ENCODE measurements at regions not wholly inside any gene's neighbourhood (a gene's known extent, or its start where the extent isn't known, plus 50 kb on each side); places are given as distances from the start of the nearest gene placed in this dataset.
A peak's percentile ranks its signal among the peaks of the same experiment; 100 is the strongest.

DNA sequence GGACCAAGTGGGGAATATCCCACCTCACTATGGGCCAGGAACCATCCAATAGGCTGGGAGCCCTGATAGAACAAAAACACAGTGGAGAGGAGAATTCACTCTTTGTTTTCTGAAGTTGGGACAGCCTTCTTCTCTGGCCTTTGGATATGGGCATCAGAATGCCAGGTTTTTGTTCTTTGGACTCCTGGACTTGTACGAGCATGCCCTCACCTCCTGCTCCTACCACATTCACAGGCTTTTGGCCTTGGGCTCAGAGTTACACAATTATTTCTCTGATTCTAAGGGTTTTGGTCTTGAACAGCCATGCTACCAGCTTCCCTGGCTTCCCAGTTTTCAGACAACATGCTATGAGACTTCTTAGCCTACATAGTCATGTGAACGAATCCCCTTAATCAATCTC is 732.9 kb upstream of the VRK2 start:
- Histone ChIP-seq H3K27ac (ENCODE audit: low read depth, low read length) (no peak overlapping the region), H3K36me3 (ENCODE audit: insufficient read depth, low read length) (no peaks in the 10 kb centered on the region), H2AFZ (ENCODE audit: low read length, unreplicated experiment) (no peak overlapping the region)

DNA sequence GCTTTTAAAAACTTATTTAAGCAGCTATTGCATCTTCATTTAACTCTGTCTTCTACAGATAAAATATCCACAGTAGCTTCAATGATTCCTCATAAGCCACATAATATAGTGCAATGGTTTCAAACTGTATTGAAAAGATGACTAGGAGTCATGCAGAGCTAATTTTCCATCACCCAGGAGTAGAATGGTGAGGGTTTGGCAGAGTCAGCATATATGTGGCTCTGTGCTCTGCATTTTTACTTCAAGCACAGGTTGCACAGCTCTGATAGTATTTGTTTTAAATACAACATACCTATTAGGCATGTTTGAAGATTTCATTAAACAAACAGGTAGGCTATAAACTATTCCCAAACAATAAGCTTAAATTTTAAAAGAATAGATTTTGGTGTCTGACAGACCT is 731.9 kb upstream of the VRK2 start:
- H3K4me1 ChIP-seq (ENCODE audit: control insufficient read depth, insufficient read depth, low read length, unreplicated experiment), result no peaks in the 10 kb centered on the region
- no peaks in the 10 kb centered on the region for H3K27me3 ChIP-seq (ENCODE audit: insufficient read depth, low read length)
- no peaks in the 10 kb centered on the region for H3K79me2 ChIP-seq (ENCODE audit: control insufficient read depth, insufficient read depth, low read length, unreplicated experiment)
- no peaks in the 10 kb centered on the region for H3K36me3 ChIP-seq (ENCODE audit: insufficient read depth, low read length)
- no peak overlapping the region for H2AFZ ChIP-seq (ENCODE audit: low read length, unreplicated experiment)
- no peak overlapping the region for H3K4me3 ChIP-seq (ENCODE audit: low read depth, low read length)
- H3K27ac ChIP-seq (ENCODE audit: low read depth, low read length), result no peak overlapping the region

More for the DNA sequence above, 732.9 kb upstream of the VRK2 start:
- H3K27me3 ChIP-seq (ENCODE audit: insufficient read depth, low read length), result no peaks in the 10 kb centered on the region
- no peaks in the 10 kb centered on the region for H3K4me1 ChIP-seq (ENCODE audit: control insufficient read depth, insufficient read depth, low read length, unreplicated experiment)
- no peaks in the 10 kb centered on the region for H3K79me2 ChIP-seq (ENCODE audit: control insufficient read depth, insufficient read depth, low read length, unreplicated experiment)
- H3K4me3 ChIP-seq (ENCODE audit: low read depth, low read length), result no peak overlapping the region

DNA sequence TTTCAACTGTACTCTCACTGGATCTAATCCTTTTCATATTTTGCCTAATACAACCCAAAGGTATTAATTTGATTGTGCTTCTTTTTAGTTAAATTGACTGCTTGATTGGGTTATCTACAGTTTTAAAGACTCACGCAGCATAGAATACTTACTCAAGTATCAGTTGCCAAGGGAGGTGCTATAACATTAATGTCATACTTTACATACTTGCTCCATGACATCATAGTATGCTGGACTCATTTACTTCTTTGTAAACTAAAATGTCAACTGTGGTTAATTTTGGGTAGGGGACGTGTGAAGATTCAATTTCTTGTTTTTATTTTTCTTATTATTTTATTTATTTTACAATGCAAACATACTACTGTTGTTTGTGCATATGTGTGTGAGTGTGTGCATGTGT is 716.2 kb upstream of the VRK2 start:
- no peak overlapping the region for H3K27ac ChIP-seq (ENCODE audit: low read depth, low read length)
- no peak overlapping the region for H2AFZ ChIP-seq (ENCODE audit: low read length, unreplicated experiment)
- H3K36me3 ChIP-seq (ENCODE audit: insufficient read depth, low read length), result no peaks in the 10 kb centered on the region

DNA sequence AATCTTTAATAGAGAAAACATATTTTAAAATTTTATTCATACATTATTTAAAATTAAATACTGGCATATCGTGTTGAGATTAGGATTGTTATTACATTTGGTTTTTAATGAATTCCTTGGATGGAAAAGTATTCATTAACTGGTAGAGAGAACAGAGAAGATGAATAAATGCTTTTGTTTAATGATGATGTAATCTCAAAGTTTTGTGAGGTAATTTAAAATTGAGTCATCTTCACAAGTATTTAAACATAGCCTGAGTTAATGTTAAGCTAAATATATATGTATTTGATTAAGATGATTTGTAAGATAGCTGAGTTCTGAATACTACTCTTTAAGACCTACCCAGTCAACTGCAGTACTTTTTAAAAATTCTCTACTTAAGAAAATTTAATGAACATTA is 713.4 kb upstream of the VRK2 start:
- H3K27ac ChIP-seq (ENCODE audit: low read depth, low read length), result no peak overlapping the region
- H3K4me3 ChIP-seq (ENCODE audit: low read depth, low read length), result no peak overlapping the region
- no peaks in the 10 kb centered on the region for H3K36me3 ChIP-seq (ENCODE audit: insufficient read depth, low read length)
- H3K79me2 ChIP-seq (ENCODE audit: control insufficient read depth, insufficient read depth, low read length, unreplicated experiment), result no peaks in the 10 kb centered on the region
- no peaks in the 10 kb centered on the region for H3K27me3 ChIP-seq (ENCODE audit: insufficient read depth, low read length)
- H2AFZ ChIP-seq (ENCODE audit: low read length, unreplicated experiment), result no peak overlapping the region
- peaks cover 13% of the 10 kb centered on the region for H3K4me1 ChIP-seq (ENCODE audit: control insufficient read depth, insufficient read depth, low read length, unreplicated experiment)

More for the DNA sequence above, 716.2 kb upstream of the VRK2 start:
- H3K4me1 ChIP-seq (ENCODE audit: control insufficient read depth, insufficient read depth, low read length, unreplicated experiment), result peaks cover 13% of the 10 kb centered on the region
- no peak overlapping the region for H3K4me3 ChIP-seq (ENCODE audit: low read depth, low read length)
- H3K79me2 ChIP-seq (ENCODE audit: control insufficient read depth, insufficient read depth, low read length, unreplicated experiment), result no peaks in the 10 kb centered on the region
- no peaks in the 10 kb centered on the region for H3K27me3 ChIP-seq (ENCODE audit: insufficient read depth, low read length)

DNA sequence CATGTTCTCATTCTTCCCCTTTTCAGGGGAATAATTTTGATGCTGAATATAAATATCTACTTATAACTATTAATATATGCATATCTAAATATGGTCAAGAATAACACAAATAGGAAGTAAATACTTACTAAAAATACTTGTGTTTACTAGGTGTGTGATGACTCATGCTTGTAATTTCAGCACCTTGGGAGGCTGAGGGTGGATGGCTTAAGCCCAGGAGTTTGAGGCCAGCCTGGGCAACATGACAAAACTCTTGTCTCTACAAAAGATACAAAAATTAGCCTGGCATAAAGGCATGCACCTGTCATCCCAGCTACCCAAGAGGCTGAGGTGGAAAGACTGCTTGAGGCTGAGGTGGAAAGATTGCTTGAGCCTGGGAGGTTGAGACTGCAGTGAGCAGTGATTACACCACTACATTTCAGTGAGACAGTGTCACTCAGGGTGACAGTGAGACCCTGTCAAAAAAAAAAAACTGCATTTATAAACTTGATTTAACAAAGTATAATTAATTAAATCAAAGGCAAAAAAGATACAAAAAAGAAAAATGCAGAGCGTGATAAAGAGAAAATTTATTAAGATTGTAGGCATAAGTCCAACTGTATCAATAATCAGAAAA is 703.1 kb upstream of the VRK2 start:
- H3K27me3 ChIP-seq (ENCODE audit: insufficient read depth, low read length), result no peaks in the 10 kb centered on the region
- H3K79me2 ChIP-seq (ENCODE audit: control insufficient read depth, insufficient read depth, low read length, unreplicated experiment), result no peaks in the 10 kb centered on the region
- H3K36me3 ChIP-seq (ENCODE audit: insufficient read depth, low read length), result no peaks in the 10 kb centered on the region
- no peaks in the 10 kb centered on the region for H3K4me1 ChIP-seq (ENCODE audit: control insufficient read depth, insufficient read depth, low read length, unreplicated experiment)
- no peak overlapping the region for H3K27ac ChIP-seq (ENCODE audit: low read depth, low read length)
- no peak overlapping the region for H2AFZ ChIP-seq (ENCODE audit: low read length, unreplicated experiment)
- H3K4me3 ChIP-seq (ENCODE audit: low read depth, low read length), result no peak overlapping the region

DNA sequence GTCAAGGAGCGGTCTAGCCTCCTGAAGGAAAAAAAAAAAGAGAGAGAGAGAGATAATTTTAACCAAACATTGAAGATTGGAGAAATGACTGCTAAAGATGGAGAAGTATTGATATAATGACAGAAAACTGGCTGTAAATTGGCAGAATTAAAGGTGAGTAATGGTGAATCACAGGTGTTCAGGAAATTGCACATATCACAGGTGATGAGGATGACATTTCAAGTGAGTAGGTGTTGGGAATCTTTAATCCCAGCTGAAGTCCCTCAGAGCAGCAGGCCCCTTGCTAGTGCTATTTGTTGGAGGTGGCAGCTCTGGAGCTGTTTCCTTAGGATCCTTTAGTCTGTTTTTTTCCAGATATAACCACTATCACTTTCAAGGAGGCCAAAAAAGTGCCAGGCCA is 678.4 kb upstream of the VRK2 start:
- Histone ChIP-seq H3K27me3 (ENCODE audit: insufficient read depth, low read length) (no peaks in the 10 kb centered on the region), H3K4me3 (ENCODE audit: low read depth, low read length) (no peak overlapping the region), H3K79me2 (ENCODE audit: control insufficient read depth, insufficient read depth, low read length, unreplicated experiment) (no peaks in the 10 kb centered on the region), H3K4me1 (ENCODE audit: control insufficient read depth, insufficient read depth, low read length, unreplicated experiment) (peaks cover 16% of the 10 kb centered on the region), H2AFZ (ENCODE audit: low read length, unreplicated experiment) (no peak overlapping the region), H3K27ac (ENCODE audit: low read depth, low read length) (no peak overlapping the region), H3K36me3 (ENCODE audit: insufficient read depth, low read length) (no peaks in the 10 kb centered on the region)

DNA sequence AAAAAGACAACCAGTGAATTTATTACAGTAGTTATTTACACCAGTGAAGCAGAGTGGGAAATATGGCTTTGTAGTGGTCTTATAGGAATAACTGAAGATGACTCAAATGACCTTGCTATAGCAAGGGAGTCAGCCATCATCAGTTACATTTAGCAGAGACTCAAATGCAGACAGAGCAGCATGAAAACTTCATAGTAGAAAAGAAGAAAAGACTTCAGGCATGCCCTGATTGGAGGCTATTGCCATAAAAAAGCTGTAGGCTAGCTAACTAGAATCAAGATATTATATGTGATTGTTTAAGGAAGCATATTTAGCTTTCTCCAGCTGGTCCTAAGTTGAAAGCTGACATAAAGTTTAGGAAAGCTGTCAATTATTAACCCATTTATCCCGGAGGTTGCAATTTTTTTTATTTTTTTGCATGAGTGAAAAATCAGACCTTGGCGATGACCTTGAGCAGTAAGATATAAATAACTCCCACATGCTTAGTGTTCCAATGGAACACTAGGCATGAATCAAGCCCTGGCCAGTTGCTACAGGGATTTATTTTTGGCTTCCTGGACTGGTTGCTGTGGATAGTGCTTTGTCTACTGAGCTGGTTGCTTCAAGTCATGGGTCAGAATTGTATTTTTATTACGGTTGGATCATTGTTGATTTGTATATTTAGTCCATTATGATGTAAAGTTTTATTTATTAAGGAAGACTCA is 675.6 kb upstream of the VRK2 start:
- H3K4me3 ChIP-seq (ENCODE audit: low read depth, low read length), result no peak overlapping the region
- H2AFZ ChIP-seq (ENCODE audit: low read length, unreplicated experiment), result peak overlapping the region; percentile 35
- no peaks in the 10 kb centered on the region for H3K36me3 ChIP-seq (ENCODE audit: insufficient read depth, low read length)
- H3K79me2 ChIP-seq (ENCODE audit: control insufficient read depth, insufficient read depth, low read length, unreplicated experiment), result no peaks in the 10 kb centered on the region
- H3K27ac ChIP-seq (ENCODE audit: low read depth, low read length), result no peak overlapping the region
- H3K4me1 ChIP-seq (ENCODE audit: control insufficient read depth, insufficient read depth, low read length, unreplicated experiment), result peaks cover 31% of the 10 kb centered on the region
- no peaks in the 10 kb centered on the region for H3K27me3 ChIP-seq (ENCODE audit: insufficient read depth, low read length)

DNA sequence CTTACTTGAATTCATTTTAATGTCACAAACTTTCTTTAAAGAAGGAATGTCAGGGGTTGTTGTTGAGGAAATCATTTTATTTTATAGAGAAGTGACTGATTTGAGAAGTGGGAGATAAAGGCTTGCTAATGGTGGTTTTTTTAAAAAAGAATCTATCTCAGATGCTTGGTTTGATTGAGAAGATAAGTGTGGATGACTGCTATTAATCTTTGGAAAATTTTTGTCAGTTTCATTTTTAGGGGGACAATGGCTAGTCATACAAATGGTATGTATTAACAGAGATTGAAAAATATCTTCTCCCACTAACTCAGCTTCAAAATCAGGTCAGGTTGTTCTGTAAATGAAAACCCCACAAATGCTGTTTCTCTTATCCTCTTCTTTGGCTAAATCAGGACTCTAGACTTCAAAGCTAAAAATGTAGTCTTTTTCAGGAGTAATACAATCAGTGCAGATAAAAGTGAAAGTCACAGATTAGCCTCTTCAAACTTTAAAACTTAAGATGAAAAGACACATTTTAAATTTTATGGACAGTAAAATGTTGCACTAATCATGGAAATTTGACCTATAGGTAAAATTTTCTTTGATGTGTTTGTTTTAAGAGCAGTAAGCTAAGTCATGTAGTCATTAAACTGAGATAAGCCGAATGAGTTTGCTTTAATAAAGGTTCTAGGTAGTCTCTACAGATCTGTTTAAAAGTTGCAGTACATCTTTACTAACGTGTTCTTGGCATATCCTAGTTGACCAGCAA is 674.2 kb upstream of the VRK2 start:
- Histone ChIP-seq H3K27me3 (ENCODE audit: insufficient read depth, low read length) (no peaks in the 10 kb centered on the region), H3K79me2 (ENCODE audit: control insufficient read depth, insufficient read depth, low read length, unreplicated experiment) (no peaks in the 10 kb centered on the region), H3K36me3 (ENCODE audit: insufficient read depth, low read length) (no peaks in the 10 kb centered on the region), H3K4me3 (ENCODE audit: low read depth, low read length) (peak overlapping the region; percentile 67), H3K4me1 (ENCODE audit: control insufficient read depth, insufficient read depth, low read length, unreplicated experiment) (peaks cover 31% of the 10 kb centered on the region), H2AFZ (ENCODE audit: low read length, unreplicated experiment) (peak overlapping the region; percentile 58), H3K27ac (ENCODE audit: low read depth, low read length) (peak overlapping the region; percentile 54)

DNA sequence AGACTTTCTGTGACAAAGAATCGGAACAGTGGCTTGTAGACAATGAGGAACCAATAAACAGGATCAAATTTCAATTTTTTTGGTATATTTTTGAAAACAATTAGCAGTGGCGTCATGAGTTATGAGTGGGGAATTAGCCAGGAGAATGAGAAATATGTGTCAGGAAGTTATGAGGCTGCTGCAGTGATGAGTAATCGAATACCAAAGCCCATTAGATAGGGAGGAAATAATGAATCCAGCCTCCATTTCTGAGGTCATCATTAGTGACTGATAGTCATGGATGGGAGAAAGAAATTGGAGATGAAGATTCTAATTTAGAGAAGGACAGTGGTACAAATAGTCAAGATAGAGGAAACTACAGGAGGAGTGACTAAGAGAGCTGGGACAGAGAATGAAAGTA is 673.1 kb upstream of the VRK2 start:
- Histone ChIP-seq H3K4me3 (ENCODE audit: low read depth, low read length) (peak overlapping the region; percentile 19; the same call in 1 of the 2 replicates), H3K27ac (ENCODE audit: low read depth, low read length) (peak overlapping the region; percentile 54), H3K79me2 (ENCODE audit: control insufficient read depth, insufficient read depth, low read length, unreplicated experiment) (no peaks in the 10 kb centered on the region), H3K36me3 (ENCODE audit: insufficient read depth, low read length) (no peaks in the 10 kb centered on the region), H2AFZ (ENCODE audit: low read length, unreplicated experiment) (peak overlapping the region; percentile 57), H3K27me3 (ENCODE audit: insufficient read depth, low read length) (no peaks in the 10 kb centered on the region), H3K4me1 (ENCODE audit: control insufficient read depth, insufficient read depth, low read length, unreplicated experiment) (peaks cover 31% of the 10 kb centered on the region)

DNA sequence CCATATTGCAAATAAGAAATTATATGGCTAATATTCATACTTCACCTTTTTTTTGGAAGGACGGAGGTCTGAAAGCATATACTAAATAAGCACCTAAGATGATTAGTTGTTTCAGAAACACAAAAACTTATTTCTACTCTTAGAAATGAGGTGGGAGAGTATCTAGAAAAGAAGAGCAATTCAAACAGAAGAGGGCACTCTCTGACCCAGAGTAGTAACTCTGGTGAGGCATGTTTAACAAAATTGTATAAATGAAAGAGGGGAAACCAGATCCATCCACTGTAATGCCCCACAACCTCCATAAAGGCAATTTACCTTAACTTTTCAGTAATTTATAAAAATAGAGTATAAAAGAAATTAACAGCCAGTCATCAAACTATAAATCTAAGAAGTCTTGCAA is 669.6 kb upstream of the VRK2 start:
- H3K4me3 ChIP-seq (ENCODE audit: low read depth, low read length), result no peak overlapping the region
- H3K27ac ChIP-seq (ENCODE audit: low read depth, low read length), result no peak overlapping the region
- no peaks in the 10 kb centered on the region for H3K79me2 ChIP-seq (ENCODE audit: control insufficient read depth, insufficient read depth, low read length, unreplicated experiment)
- H3K36me3 ChIP-seq (ENCODE audit: insufficient read depth, low read length), result no peaks in the 10 kb centered on the region
- H2AFZ ChIP-seq (ENCODE audit: low read length, unreplicated experiment), result no peak overlapping the region
- peaks cover 27% of the 10 kb centered on the region for H3K4me1 ChIP-seq (ENCODE audit: control insufficient read depth, insufficient read depth, low read length, unreplicated experiment)
- H3K27me3 ChIP-seq (ENCODE audit: insufficient read depth, low read length), result no peaks in the 10 kb centered on the region

DNA sequence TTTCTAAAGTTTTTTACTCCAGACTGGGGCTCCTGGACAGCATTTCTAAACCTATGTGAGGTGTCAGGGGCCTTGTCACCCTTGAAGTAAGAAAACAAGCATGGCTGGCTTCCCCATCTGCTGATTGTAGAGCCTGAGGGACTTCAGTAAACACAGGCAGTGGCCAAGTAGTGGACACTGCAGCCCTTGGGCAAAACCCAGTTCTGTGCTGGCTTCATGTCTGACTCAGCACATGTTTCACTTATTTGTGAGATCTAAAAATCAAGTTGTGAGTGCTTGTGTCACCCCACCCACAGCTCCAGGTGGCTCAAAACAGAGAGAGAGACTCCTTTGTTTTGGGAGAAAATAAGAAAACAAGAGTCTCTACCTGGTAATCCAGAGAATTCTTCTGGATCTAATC is 660.3 kb upstream of the VRK2 start:
- H3K27me3 ChIP-seq (ENCODE audit: insufficient read depth, low read length), result no peaks in the 10 kb centered on the region
- H3K27ac ChIP-seq (ENCODE audit: low read depth, low read length), result no peak overlapping the region
- no peak overlapping the region for H2AFZ ChIP-seq (ENCODE audit: low read length, unreplicated experiment)
- H3K79me2 ChIP-seq (ENCODE audit: control insufficient read depth, insufficient read depth, low read length, unreplicated experiment), result no peaks in the 10 kb centered on the region
- no peaks in the 10 kb centered on the region for H3K36me3 ChIP-seq (ENCODE audit: insufficient read depth, low read length)
- no peaks in the 10 kb centered on the region for H3K4me1 ChIP-seq (ENCODE audit: control insufficient read depth, insufficient read depth, low read length, unreplicated experiment)
- H3K4me3 ChIP-seq (ENCODE audit: low read depth, low read length), result no peak overlapping the region
